H1 (cell line): ENCODE measurements at regions not wholly inside any gene's neighbourhood (a gene's known extent, or its start where the extent isn't known, plus 50 kb on each side); places are given as distances from the start of the nearest gene placed in this dataset.

Experiments
- CTCF ChIA-PET: fragments of 300-600 bp; sonication (Branson Sonifier 250); formaldehyde crosslinking; loops from one replicate; lab custom pipeline; 2021; ENCODE audit not compliant: partially characterized antibody; lab: Charles Lee
- POLR2A ChIA-PET: fragments of 300-600 bp; sonication (Branson Sonifier 250); formaldehyde crosslinking; loops from one replicate; lab custom pipeline; 2021; ENCODE audit warnings: inconsistent platforms; ENCODE audit not compliant: partially characterized antibody; lab: Charles Lee
- DNase-seq, 2 experiments: peaks; one replicate each; pipeline versions ENCODE4 v3.0.0 to v3.0.0-alpha.2; 2010 to 2022; ENCODE audit warnings: low spot score in 2 of 2, low read depth in 1 of 2, mixed read lengths in 1 of 2
- FAIRE-seq: peaks from 2 replicates; lab custom pipeline; 2011; peaks lifted over from hg19 to GRCh38; lab: Jason Lieb, UNC
- H2AFZ ChIP-seq: 2 replicates; pipeline ENCODE4 v1.8.1; 2012; ENCODE audit warnings: low read length, inconsistent platforms
- H2AK5ac ChIP-seq: 2 replicates; pipeline ENCODE4 v1.6.1; 2013; ENCODE audit warnings: low read depth, low read length
- H2BK120ac ChIP-seq: replicated peaks from 2 replicates; pipeline ENCODE3; 2013; ENCODE audit warnings: low read depth, low read length, inconsistent platforms
- H2BK12ac ChIP-seq: 2 replicates; pipeline ENCODE4 v1.6.1; 2013; ENCODE audit warnings: low read depth, low read length
- H2BK15ac ChIP-seq: 2 replicates; pipeline ENCODE4 v1.6.1; 2013; ENCODE audit warnings: low read length
- H2BK20ac ChIP-seq: 2 replicates; pipeline ENCODE4 v1.6.1; 2013; ENCODE audit warnings: low read length
- H2BK5ac ChIP-seq: 2 replicates; pipeline ENCODE4 v1.6.1; 2013; ENCODE audit warnings: low read depth, low read length
- H3K14ac ChIP-seq: 2 replicates; pipeline ENCODE4 v1.6.1; 2013; ENCODE audit warnings: inconsistent platforms; ENCODE audit not compliant: insufficient read length
- H3K18ac ChIP-seq: 2 replicates; pipeline ENCODE4 v1.6.1; 2013; ENCODE audit warnings: low read length; ENCODE audit errors: extremely low read depth
- H3K23ac ChIP-seq: 2 replicates; pipeline ENCODE4 v1.6.1; 2013; ENCODE audit warnings: inconsistent platforms; ENCODE audit not compliant: insufficient read length
- H3K23me2 ChIP-seq: 2 replicates; pipeline ENCODE4 v1.6.1; 2013; ENCODE audit warnings: low read depth, low read length
- H3K27ac ChIP-seq: 2 replicates; pipeline ENCODE4 v1.6.1; 2011; ENCODE audit warnings: low read depth, low read length, inconsistent platforms
- H3K27me3 ChIP-seq, 4 experiments: replicated peaks in 1 of 4; 1 replicate in 1 of 4; 2 replicates in 3 of 4; pipeline versions ENCODE4 v1.6.1 to v1.8.1; 2011 to 2013; ENCODE audit warnings: low read length in 3 of 4, mild to moderate bottlenecking in 3 of 4, inconsistent platforms in 2 of 4, mixed read lengths in 2 of 4, moderate library complexity in 1 of 4; ENCODE audit not compliant: control insufficient read depth in 3 of 4, insufficient read depth in 3 of 4; ENCODE audit errors: extremely low read depth in 1 of 4
- H3K36me3 ChIP-seq, 4 experiments: 2 replicates each; pipeline versions ENCODE4 v1.6.1 to v1.8.1; 2011 to 2013; ENCODE audit warnings: mild to moderate bottlenecking in 4 of 4, low read length in 3 of 4, moderate library complexity in 2 of 4, control low read depth in 1 of 4, inconsistent platforms in 1 of 4; ENCODE audit not compliant: insufficient read depth in 4 of 4, control insufficient read depth in 2 of 4
- H3K4ac ChIP-seq: replicated peaks from 2 replicates; pipeline ENCODE3; 2013; ENCODE audit warnings: low read length, low read depth, mixed read lengths, inconsistent platforms; ENCODE audit not compliant: insufficient read length
- H3K4me1 ChIP-seq, 4 experiments: replicated peaks in 1 of 4; 1 replicate in 1 of 4; 2 replicates in 3 of 4; pipeline versions ENCODE4 v1.6.1 to v1.8.1; 2011 to 2013; ENCODE audit warnings: low read length in 3 of 4, inconsistent platforms in 2 of 4, mixed read lengths in 1 of 4; ENCODE audit not compliant: insufficient read depth in 4 of 4, control insufficient read depth in 3 of 4
- H3K4me2 ChIP-seq, 2 experiments: 2 replicates each; pipeline versions ENCODE4 v1.6.1 to v1.8.1; 2011 to 2013; ENCODE audit warnings: low read depth in 2 of 2, low read length in 2 of 2, control low read depth in 1 of 2, inconsistent platforms in 1 of 2, mild to moderate bottlenecking in 1 of 2; ENCODE audit not compliant: insufficient read depth in 1 of 2
- H3K4me3 ChIP-seq, 4 experiments: fragments of 200-600, 300-600 bp in 1 of 4; sonication (generic), shearing (Covaris generic), sonication (Bioruptor Twin) in 1 of 4; 2 replicates each; pipeline versions ENCODE4 v1.5.1 to v1.8.1; 2011 to 2016; ENCODE audit warnings: low read length in 4 of 4, low read depth in 3 of 4, control low read depth in 2 of 4, inconsistent platforms in 2 of 4, mild to moderate bottlenecking in 2 of 4, mixed read lengths in 1 of 4, moderate library complexity in 1 of 4; ENCODE audit not compliant: insufficient read depth in 2 of 4; ENCODE audit errors: extremely low read depth in 1 of 4
- H3K56ac ChIP-seq: replicated peaks from 2 replicates; pipeline ENCODE3; 2013; ENCODE audit warnings: low read depth, mild to moderate bottlenecking, mixed read lengths, low read length, inconsistent platforms; ENCODE audit not compliant: insufficient read length
- H3K79me1 ChIP-seq: 2 replicates; pipeline ENCODE4 v1.6.1; 2013; ENCODE audit warnings: low read depth, low read length, control low read depth
- H3K79me2 ChIP-seq, 2 experiments: 2 replicates each; pipeline versions ENCODE4 v1.6.1 to v1.8.1; 2012 to 2013; ENCODE audit warnings: low read length in 2 of 2, mild to moderate bottlenecking in 2 of 2, inconsistent platforms in 1 of 2; ENCODE audit not compliant: insufficient read depth in 2 of 2, control insufficient read depth in 1 of 2
- H3K9ac ChIP-seq, 4 experiments: replicated peaks in 1 of 4; 1 replicate in 1 of 4; 2 replicates in 3 of 4; pipeline versions ENCODE4 v1.6.1 to v1.8.1; 2011 to 2013; ENCODE audit warnings: low read depth in 3 of 4, low read length in 3 of 4, control low read depth in 2 of 4, mild to moderate bottlenecking in 2 of 4, moderate library complexity in 2 of 4, inconsistent platforms in 1 of 4; ENCODE audit errors: extremely low read depth in 1 of 4
- H3K9me3 ChIP-seq, 2 experiments: 2 replicates each; pipeline versions ENCODE4 v1.6.1 to v1.8.1; 2012 to 2013; ENCODE audit warnings: mild to moderate bottlenecking in 2 of 2, moderate library complexity in 2 of 2, control low read depth in 1 of 2, inconsistent platforms in 1 of 2, low read depth in 1 of 2, low read length in 1 of 2, mixed read lengths in 1 of 2; ENCODE audit not compliant: insufficient read depth in 2 of 2
- H4K20me1 ChIP-seq, 2 experiments: replicated peaks in 1 of 2; 2 replicates each; pipeline versions ENCODE3 to v1.8.1; 2011 to 2013; ENCODE audit warnings: inconsistent platforms in 2 of 2, low read length in 2 of 2, mild to moderate bottlenecking in 1 of 2; ENCODE audit not compliant: insufficient read depth in 2 of 2, control insufficient read depth in 1 of 2
- H4K5ac ChIP-seq: 2 replicates; pipeline ENCODE4 v1.6.1; 2013; ENCODE audit warnings: low read length, low read depth, mixed read lengths, inconsistent platforms; ENCODE audit not compliant: insufficient read length
- H4K8ac ChIP-seq: 2 replicates; pipeline ENCODE4 v1.8.0; 2013; ENCODE audit warnings: mild to moderate bottlenecking, moderate library complexity, low read length, inconsistent platforms; ENCODE audit not compliant: insufficient read depth; ENCODE audit errors: extremely low read depth
- H4K91ac ChIP-seq: replicated peaks from 2 replicates; pipeline ENCODE3; 2013; ENCODE audit warnings: low read length, mixed read lengths, inconsistent platforms; ENCODE audit not compliant: insufficient read length
- BACH1 ChIP-seq: IDR thresholded peaks from 2 replicates; pipeline ENCODE4 v1.6.1; 2012; ENCODE audit warnings: low read length, improper control_type of control experiment
- CEBPB ChIP-seq: IDR thresholded peaks from 2 replicates; pipeline ENCODE4 v1.6.1; 2012; ENCODE audit warnings: low read depth, low read length
- CREB1 ChIP-seq: IDR thresholded peaks from 2 replicates; pipeline ENCODE4 v1.6.1; 2012; ENCODE audit warnings: inconsistent platforms
- EGR1 ChIP-seq: IDR thresholded peaks from 2 replicates; pipeline ENCODE4 v1.6.1; 2011; ENCODE audit warnings: low read depth, low read length, borderline replicate concordance
- KDM5A ChIP-seq: fragments of 200-600 bp; IDR thresholded peaks from 2 replicates; pipeline ENCODE4 v1.7.1; 2012; ENCODE audit warnings: mild to moderate bottlenecking, low read length, inconsistent platforms, mixed read lengths
- MAX ChIP-seq: IDR thresholded peaks from 2 replicates; pipeline ENCODE4 v1.6.1; 2012; ENCODE audit warnings: inconsistent platforms
- RBBP5 ChIP-seq: IDR thresholded peaks from 2 replicates; pipeline ENCODE4 v1.7.1; 2012; ENCODE audit warnings: low read depth, mild to moderate bottlenecking, inconsistent platforms, low read length, moderate library complexity, borderline replicate concordance
- RNF2 ChIP-seq: fragments of 200-900, 300-1000 bp; sonication (generic); IDR thresholded peaks from 2 replicates; pipeline ENCODE4 v1.7.1; 2016; ENCODE audit warnings: borderline replicate concordance, low read depth, mild to moderate bottlenecking, antibody characterized with exemption, low read length; ENCODE audit not compliant: poor library complexity, severe bottlenecking; ENCODE audit errors: missing control alignments
- SIN3A ChIP-seq, 2 experiments: IDR thresholded peaks in 1 of 2; conservative IDR thresholded peaks in 1 of 2; 2 replicates each; pipeline ENCODE4 v1.6.1; 2011 to 2012; ENCODE audit warnings: low read length in 2 of 2, improper control_type of control experiment in 1 of 2, low read depth in 1 of 2, mild to moderate bottlenecking in 1 of 2
- SP1 ChIP-seq: IDR thresholded peaks from 2 replicates; pipeline ENCODE4 v1.6.1; 2011; ENCODE audit warnings: low read depth, low read length
- SP2 ChIP-seq: IDR thresholded peaks from 2 replicates; pipeline ENCODE4 v1.6.1; 2012; ENCODE audit warnings: mild to moderate bottlenecking, low read length, inconsistent platforms
- SP4 ChIP-seq: IDR thresholded peaks from 2 replicates; pipeline ENCODE4 v1.6.1; 2012; ENCODE audit warnings: low read length, inconsistent platforms
- TCF12 ChIP-seq: IDR thresholded peaks from 2 replicates; pipeline ENCODE4 v1.6.1; 2011; ENCODE audit warnings: low read depth, mild to moderate bottlenecking, low read length
- TEAD4 ChIP-seq: IDR thresholded peaks from 2 replicates; pipeline ENCODE4 v1.6.1; 2012; ENCODE audit warnings: low read depth, low read length, inconsistent platforms, mixed read lengths
- USF2 ChIP-seq: IDR thresholded peaks from 2 replicates; pipeline ENCODE4 v1.6.1; 2011; ENCODE audit warnings: low read length, improper control_type of control experiment
- WGBS, 2 experiments: shearing (Covaris generic) in 1 of 2; methylation state at CpG; one replicate each; pipeline versions ENCODE4 v1.1.6 to v1.1.7; 2013 to 2015; ENCODE audit warnings: low lambda C conversion rate in 2 of 2, mixed read lengths in 2 of 2, inconsistent platforms in 1 of 2, low coverage in 1 of 2, missing lambda C conversion rate in 1 of 2; ENCODE audit not compliant: insufficient replicate concordance in 2 of 2, insufficient coverage in 1 of 2, insufficient read length in 1 of 2; ENCODE audit errors: extremely low coverage in 1 of 2, missing lambda C conversion rate in 1 of 2; 5-methylcytosine and 5-hydroxymethylcytosine counted together

- no peak overlapping the region for H2BK120ac ChIP-seq
- H3K4me3 ChIP-seq, result no peak overlapping the region
- H4K91ac ChIP-seq, result no peak overlapping the region
- no peak overlapping the region for H3K9ac ChIP-seq
- H3K4me1 ChIP-seq, result no peaks in the 10 kb centered on the region
- no peaks in the 10 kb centered on the region for H3K36me3 ChIP-seq
- H3K23me2 ChIP-seq, result no peaks in the 10 kb centered on the region
- no peak overlapping the region for H2AK5ac ChIP-seq
- no peak overlapping the region for H2BK15ac ChIP-seq
- no peak overlapping the region for H2BK20ac ChIP-seq
- H3K79me1 ChIP-seq, result no peaks in the 10 kb centered on the region
- H2AFZ ChIP-seq, result no peak overlapping the region
- no peaks in the 10 kb centered on the region for H3K27me3 ChIP-seq
- H3K9me3 ChIP-seq, result no peaks in the 10 kb centered on the region
- DNase-seq, result no peak
- no peak overlapping the region for H3K27ac ChIP-seq
- no peaks in the 10 kb centered on the region for H3K79me2 ChIP-seq
- H2BK5ac ChIP-seq, result no peak overlapping the region
- ChIA-PET CTCF (no interaction called here), POLR2A (no interaction called here)
- H4K8ac ChIP-seq, result no peak overlapping the region
- H3K56ac ChIP-seq, result no peak overlapping the region
- no peaks in the 10 kb centered on the region for H4K20me1 ChIP-seq
- H3K23ac ChIP-seq, result no peak overlapping the region
- WGBS, 2 experiments, result 94% methylated on average over 1 of the region's 1 CpG; no CpG with 5 or more reads in 1 of the 2 experiments
- H4K5ac ChIP-seq, result no peak overlapping the region
- peak; percentile 13 for FAIRE-seq
- H2BK12ac ChIP-seq, result no peak overlapping the region
- H3K14ac ChIP-seq, result no peak overlapping the region
- no peak overlapping the region for H3K4me2 ChIP-seq
- H3K4ac ChIP-seq, result no peak overlapping the region
- H3K18ac ChIP-seq, result no peak overlapping the region
- TF ChIP-seq USF2 (no peak), CEBPB (no peak), TCF12 (no peak), SP1 (no peak), BACH1 (no peak), SP4 (no peak), SIN3A (conservative IDR thresholded peaks at IDR 0.05 in 1 of 2, IDR thresholded peaks at IDR 0.05 in 1 of 2; ENCODE audit: low read depth in 1 of 2, low read length in 2 of 2) (no peak), SP2 (no peak), RNF2 (no peak), EGR1 (no peak), RBBP5 (no peak), MAX (no peak), KDM5A (no peak), TEAD4 (no peak), CREB1 (no peak)
Measured at GRCh38 chr14:27739657-27740156, 1026.9 kb upstream of the FOXG1 start.
